ENCODE measurements at regions not wholly inside any gene's neighbourhood (a gene's known extent, or its start where the extent isn't known, plus 50 kb on each side); places are given as distances from the start of the nearest gene placed in this dataset.

DNA sequence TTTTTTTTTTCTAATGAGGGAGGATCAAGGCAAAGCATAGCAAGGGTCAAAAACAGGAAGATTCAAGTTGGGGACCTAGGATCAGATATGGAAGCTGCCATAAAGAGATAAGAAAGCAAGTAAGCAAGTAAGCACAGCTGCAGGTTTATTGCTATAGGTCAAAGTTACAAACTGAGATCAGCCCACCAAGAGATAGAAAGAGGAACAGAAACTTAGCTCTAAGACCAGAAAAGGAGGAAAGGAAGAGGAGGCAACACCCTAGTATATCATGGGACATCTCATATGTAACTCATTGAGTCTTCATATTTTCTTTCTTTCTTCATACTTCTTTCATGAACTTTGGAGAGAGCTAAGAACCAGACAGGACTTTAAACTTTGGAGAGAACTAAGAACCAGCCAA lies 295.9 kb upstream of the CRIM1 start:
- TF ChIP-seq, protein P1, sequence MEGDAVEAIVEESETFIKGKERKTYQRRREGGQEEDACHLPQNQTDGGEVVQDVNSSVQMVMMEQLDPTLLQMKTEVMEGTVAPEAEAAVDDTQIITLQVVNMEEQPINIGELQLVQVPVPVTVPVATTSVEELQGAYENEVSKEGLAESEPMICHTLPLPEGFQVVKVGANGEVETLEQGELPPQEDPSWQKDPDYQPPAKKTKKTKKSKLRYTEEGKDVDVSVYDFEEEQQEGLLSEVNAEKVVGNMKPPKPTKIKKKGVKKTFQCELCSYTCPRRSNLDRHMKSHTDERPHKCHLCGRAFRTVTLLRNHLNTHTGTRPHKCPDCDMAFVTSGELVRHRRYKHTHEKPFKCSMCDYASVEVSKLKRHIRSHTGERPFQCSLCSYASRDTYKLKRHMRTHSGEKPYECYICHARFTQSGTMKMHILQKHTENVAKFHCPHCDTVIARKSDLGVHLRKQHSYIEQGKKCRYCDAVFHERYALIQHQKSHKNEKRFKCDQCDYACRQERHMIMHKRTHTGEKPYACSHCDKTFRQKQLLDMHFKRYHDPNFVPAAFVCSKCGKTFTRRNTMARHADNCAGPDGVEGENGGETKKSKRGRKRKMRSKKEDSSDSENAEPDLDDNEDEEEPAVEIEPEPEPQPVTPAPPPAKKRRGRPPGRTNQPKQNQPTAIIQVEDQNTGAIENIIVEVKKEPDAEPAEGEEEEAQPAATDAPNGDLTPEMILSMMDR (conservative IDR thresholded peaks at IDR 0.05; ENCODE audit: low read depth, low read length): no peak
- no peak for TF ChIP-seq EZH2 (IDR thresholded peaks at IDR 0.05; ENCODE audit: borderline replicate concordance, low read depth, low read length, poor library complexity, severe bottlenecking)
